GM19240 (cell line): ENCODE measurements at regions not wholly inside any gene's neighbourhood (a gene's known extent, or its start where the extent isn't known, plus 50 kb on each side); places are given as distances from the start of the nearest gene placed in this dataset.

ENCODE experiments used
- DNase-seq: peaks from one replicate; pipeline ENCODE4 v3.0.0; 2011; ENCODE audit warnings: low spot score; ENCODE audit not compliant: insufficient read length

- DNase-seq = no peak
Measured at GRCh38 chr4:115945026-115945425, 831.6 kb upstream of the NDST4 start.

- no peak for DNase-seq
Measured at GRCh38 chr4:115944146-115944905, 830.9 kb upstream of the NDST4 start.

DNA sequence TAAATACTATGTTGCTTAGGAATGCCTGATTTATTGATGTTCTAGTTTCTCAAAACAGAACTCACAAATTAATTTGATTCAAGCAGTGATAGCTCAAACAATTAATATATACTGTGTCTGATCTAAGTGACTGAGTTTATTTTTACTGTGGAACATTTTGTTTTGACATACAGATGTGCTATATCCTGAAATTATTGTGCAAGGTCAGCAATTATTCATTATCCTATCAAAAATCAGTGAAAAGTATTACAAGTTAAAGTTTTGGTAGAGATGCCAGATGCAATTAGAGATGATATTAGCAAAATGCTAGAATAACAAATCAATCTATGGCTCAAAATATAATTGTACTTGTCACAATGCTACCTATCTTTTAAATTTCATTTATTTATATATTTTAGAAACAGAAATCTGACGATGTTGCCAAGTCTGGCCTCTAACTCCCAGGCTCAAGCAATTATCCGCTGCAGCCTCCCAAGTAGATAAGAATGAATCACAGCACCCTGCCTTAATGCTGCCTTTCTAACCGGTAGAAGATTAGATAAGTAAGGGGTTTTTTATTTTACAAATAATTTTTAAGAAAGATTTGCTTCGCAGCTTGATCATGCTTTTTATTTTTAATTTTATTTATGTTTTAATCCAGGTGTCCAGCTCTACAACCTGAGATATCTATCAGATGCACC lies 825.5 kb upstream of the NDST4 start:
- no peak for DNase-seq

- no peak for DNase-seq
Measured at GRCh38 chr4:115929373-115929772, 816.0 kb upstream of the NDST4 start.

- no peak for DNase-seq
Measured at GRCh38 chr4:115927382-115927781, 814.0 kb upstream of the NDST4 start.

- DNase-seq = no peak
Measured at GRCh38 chr4:115923152-115923551, 809.7 kb upstream of the NDST4 start.

GRCh38 chr4:115920637-115921036 lies 807.2 kb upstream of the NDST4 start:
- no peak for DNase-seq

GRCh38 chr4:115918149-115918548 lies 804.7 kb upstream of the NDST4 start:
- DNase-seq = no peak

GRCh38 chr4:115906428-115906827 lies 793.0 kb upstream of the NDST4 start:
- no peak for DNase-seq

GRCh38 chr4:115883847-115884246 lies 770.4 kb upstream of the NDST4 start:
- no peak for DNase-seq

GRCh38 chr4:115883231-115883630 lies 769.8 kb upstream of the NDST4 start:
- DNase-seq = no peak

DNA sequence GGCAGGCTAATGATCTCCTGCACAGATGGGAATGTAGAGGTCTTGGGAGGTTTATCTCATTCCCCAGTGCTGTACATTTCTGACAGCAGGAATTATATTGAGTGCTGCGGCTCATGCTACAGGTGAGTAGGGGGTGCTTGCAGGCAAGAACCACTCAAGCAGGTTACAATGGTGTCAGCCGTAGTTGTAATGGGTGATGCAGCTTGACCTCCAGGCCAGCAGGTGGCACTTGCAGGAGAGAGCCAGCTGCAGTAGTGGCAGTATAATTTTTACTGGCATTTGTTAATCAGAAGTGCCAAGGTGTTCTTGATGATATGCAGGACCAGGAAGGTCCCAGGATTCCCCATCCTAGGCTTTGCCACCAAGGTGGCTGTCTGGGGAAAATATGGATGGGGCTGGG lies 759.6 kb upstream of the NDST4 start:
- no peak for DNase-seq

- no peak for DNase-seq
Measured at GRCh38 chr4:115871596-115871995, 758.2 kb upstream of the NDST4 start.

DNA sequence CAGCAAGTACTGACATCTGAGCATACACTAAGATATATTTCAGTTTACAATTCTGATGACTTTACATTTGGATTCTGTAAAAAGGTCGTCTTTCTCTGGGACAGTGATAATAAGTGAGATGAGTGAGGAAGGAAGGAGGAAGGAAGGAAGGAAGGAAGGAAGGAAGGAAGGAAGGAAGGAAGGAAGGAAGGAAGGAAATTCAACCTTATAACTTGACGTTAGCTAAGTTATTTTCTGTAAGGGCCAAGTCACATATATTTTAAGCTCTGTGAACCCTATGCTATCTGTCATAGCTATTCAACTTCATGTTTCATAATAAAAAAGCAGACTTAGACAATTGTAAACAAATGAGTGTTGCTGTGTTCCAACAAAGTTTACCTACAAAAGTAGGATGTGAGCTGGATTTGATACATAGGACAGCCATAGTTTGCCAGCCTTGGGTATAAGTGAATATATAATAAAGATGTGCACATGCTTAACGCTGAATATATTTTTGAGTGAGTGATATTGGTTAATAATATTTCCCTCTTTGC lies 753.0 kb upstream of the NDST4 start:
- no peak for DNase-seq

- no peak for DNase-seq
Measured at GRCh38 chr4:115865736-115866135, 752.3 kb upstream of the NDST4 start.

- DNase-seq = no peak
Measured at GRCh38 chr4:115852767-115853091, 739.3 kb upstream of the NDST4 start.

GRCh38 chr4:115851918-115852766 lies 738.7 kb upstream of the NDST4 start:
- no peak for DNase-seq

DNA sequence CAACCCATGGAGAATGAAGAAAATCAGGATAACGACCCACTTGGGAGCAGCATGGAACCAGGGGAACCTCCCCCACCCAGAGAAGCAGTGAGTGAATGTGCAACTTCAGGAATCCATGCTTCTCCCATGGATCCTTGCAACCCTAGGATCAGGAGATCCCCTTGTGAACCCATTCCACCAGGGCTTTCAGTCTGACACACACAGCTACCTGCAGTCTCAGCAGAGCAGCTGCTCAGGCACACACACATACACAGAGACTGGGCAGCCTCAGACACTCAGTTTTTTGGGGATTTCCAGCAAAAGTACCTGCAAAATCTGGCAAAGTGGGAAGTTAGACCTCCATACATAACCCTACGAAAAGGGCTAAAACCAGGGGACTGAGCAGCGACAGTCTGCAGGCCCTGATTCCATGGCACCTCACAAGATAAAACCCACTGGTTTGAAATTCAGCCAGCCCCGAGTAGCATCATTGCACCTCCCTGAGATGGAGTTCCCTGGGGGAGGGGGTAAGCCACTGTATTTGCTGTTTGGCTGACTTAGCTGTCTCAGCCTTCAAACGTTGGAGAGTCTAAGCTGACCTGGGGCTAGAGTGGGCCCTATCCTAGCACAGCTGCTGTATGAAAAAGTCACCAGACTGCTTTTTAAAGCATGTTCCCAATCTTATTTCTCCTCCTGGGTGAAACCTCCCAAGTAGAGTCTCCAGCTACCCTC lies 737.5 kb upstream of the NDST4 start:
- no peak for DNase-seq

- no peak for DNase-seq
Measured at GRCh38 chr4:115844180-115844579, 730.8 kb upstream of the NDST4 start.

- no peak for DNase-seq
Measured at GRCh38 chr4:115841871-115842270, 728.5 kb upstream of the NDST4 start.

GRCh38 chr4:115834441-115834840 lies 721.0 kb upstream of the NDST4 start:
- DNase-seq = no peak
